K562 (cell line): ENCODE measurements at regions not wholly inside any gene's neighbourhood (a gene's known extent, or its start where the extent isn't known, plus 50 kb on each side); places are given as distances from the start of the nearest gene placed in this dataset.

Experiments
- ATAC-seq: fragments of 200-7000 bp; cut with Tn5 transposase; 3 replicates; pipeline ENCODE4 v1.9.1; 2020; ENCODE audit warnings: moderate library complexity
- BruUV-seq: library from RNA; stranded (reverse); fragments of 400-500 nt; replicated peaks from 2 replicates; lab custom pipeline; 2021; lab: Mats Ljungman, UMichigan
- CTCF ChIA-PET: fragments of 300-600 bp; formaldehyde crosslinking; extraction: SDS; loops from one replicate; lab custom pipeline; 2021; ENCODE audit warnings: low intra/inter-chr PET ratio; lab: Yijun Ruan, JAX
- POLR2A ChIA-PET: fragments of 300-600, 350-650 bp; sonication (Branson Sonifier 250); formaldehyde crosslinking; extraction: SDS; loops from one replicate; lab custom pipeline; 2021; ENCODE audit warnings: antibody characterized with exemption, inconsistent platforms; lab: Yijun Ruan, JAX
- DNase-seq, 4 experiments: peaks; one replicate each; pipeline versions ENCODE4 v3.0.0 to v3.0.0-alpha.2; 2011 to 2018; ENCODE audit warnings: low spot score in 3 of 4, mixed read lengths in 3 of 4; ENCODE audit errors: extremely low read depth in 1 of 4
- FAIRE-seq: peaks from 2 replicates; lab custom pipeline; 2011; peaks lifted over from hg19 to GRCh38; lab: Jason Lieb, UNC
- H2AFZ ChIP-seq: 2 replicates; pipeline ENCODE4 v1.6.0; 2011; ENCODE audit warnings: low read depth, low read length, control low read depth, inconsistent platforms
- H3K27ac ChIP-seq: fragments of 200-600 bp; 3 replicates; pipeline ENCODE4 v1.8.0; 2011; ENCODE audit warnings: low read depth, mild to moderate bottlenecking, control low read depth, inconsistent platforms, low read length, moderate library complexity, mixed read lengths; ENCODE audit errors: extremely low read depth
- H3K27me3 ChIP-seq, 2 experiments: fragments of 300-600 bp in 1 of 2; 2 replicates in 1 of 2; 3 replicates in 1 of 2; pipeline versions ENCODE4 v1.6.0 to v1.8.0; 2011; ENCODE audit warnings: inconsistent platforms in 2 of 2, low read length in 2 of 2, mild to moderate bottlenecking in 1 of 2, mixed read lengths in 1 of 2, moderate library complexity in 1 of 2; ENCODE audit not compliant: control insufficient read depth in 2 of 2, insufficient read depth in 2 of 2
- H3K36me3 ChIP-seq: fragments of 300-600 bp; 3 replicates; pipeline ENCODE4 v1.8.0; 2011; ENCODE audit warnings: mild to moderate bottlenecking, low read length, inconsistent platforms; ENCODE audit not compliant: control insufficient read depth, insufficient read depth
- H3K4me1 ChIP-seq, 2 experiments: fragments of 200-600 bp in 1 of 2; replicated peaks in 1 of 2; 2 replicates in 1 of 2; 3 replicates in 1 of 2; pipeline versions ENCODE4 v1.5.1 to v1.8.0; 2011; ENCODE audit warnings: inconsistent platforms in 2 of 2, low read length in 2 of 2, mild to moderate bottlenecking in 1 of 2, mixed read lengths in 1 of 2, moderate library complexity in 1 of 2; ENCODE audit not compliant: control insufficient read depth in 2 of 2, insufficient read depth in 2 of 2
- H3K4me2 ChIP-seq: 2 replicates; pipeline ENCODE4 v1.6.1; 2011; ENCODE audit warnings: low read length, control low read depth, inconsistent platforms, mixed read lengths; ENCODE audit not compliant: insufficient read depth
- H3K4me3 ChIP-seq: fragments of 200-600 bp; sonication (generic), shearing (Covaris generic); 2 replicates; pipeline ENCODE4 v1.5.1; 2016; ENCODE audit warnings: control low read depth, inconsistent platforms
- H3K79me2 ChIP-seq: fragments of 200-600 bp; 3 replicates; pipeline ENCODE4 v1.8.0; 2011; ENCODE audit warnings: low read length, inconsistent platforms; ENCODE audit not compliant: control insufficient read depth, insufficient read depth
- H3K9ac ChIP-seq, 2 experiments: 2 replicates each; pipeline versions ENCODE4 v1.6.0 to v1.6.1; 2011; ENCODE audit warnings: low read depth in 2 of 2, low read length in 2 of 2, control low read depth in 1 of 2, inconsistent platforms in 1 of 2, mild to moderate bottlenecking in 1 of 2, mixed read lengths in 1 of 2; ENCODE audit not compliant: insufficient read depth in 1 of 2
- H3K9me1 ChIP-seq: one replicate; pipeline ENCODE4 v1.6.0; 2011; ENCODE audit warnings: inconsistent platforms, mild to moderate bottlenecking, low read length, moderate library complexity; ENCODE audit not compliant: control insufficient read depth, insufficient read depth
- H3K9me3 ChIP-seq: replicated peaks from 2 replicates; pipeline ENCODE4 v1.5.1; 2011; ENCODE audit warnings: low read depth, low read length, inconsistent platforms; ENCODE audit not compliant: control insufficient read depth, insufficient read depth
- H4K20me1 ChIP-seq: replicated peaks from 2 replicates; pipeline ENCODE4 v1.6.1; 2011; ENCODE audit warnings: low read length, inconsistent platforms, mixed read lengths; ENCODE audit not compliant: control insufficient read depth, insufficient read depth
- C11orf30 ChIP-seq: fragments of 450-650 bp; IDR thresholded peaks from 2 replicates; pipeline ENCODE4 v1.6.1; 2016; ENCODE audit warnings: low read depth, mild to moderate bottlenecking
- E2F3 ChIP-seq: fragments of 250-450 bp; sonication (Bioruptor Pico); IDR thresholded peaks from 2 replicates; pipeline ENCODE4 v1.4.0; 2020; ENCODE audit warnings: mild to moderate bottlenecking
- NFE2 ChIP-seq: IDR thresholded peaks from 2 replicates; pipeline ENCODE4 v1.6.1; 2014; ENCODE audit warnings: antibody characterized with exemption, low read depth
- NFE2L1 ChIP-seq: fragments of 450-650 bp; IDR thresholded peaks from 2 replicates; pipeline ENCODE4 v1.6.1; 2016; ENCODE audit warnings: missing genetic modification characterization, low read depth, mild to moderate bottlenecking, missing compliant biosample characterization, moderate library complexity, borderline replicate concordance
- POLR3A ChIP-seq: IDR thresholded peaks from 2 replicates; pipeline ENCODE4 v1.6.1; 2011; ENCODE audit warnings: borderline replicate concordance, mild to moderate bottlenecking, moderate library complexity; ENCODE audit not compliant: insufficient read length, insufficient read depth; ENCODE audit errors: extremely low read depth
- RAD21 ChIP-seq, 2 experiments: fragments of 250-450 bp in 1 of 2; fragments of 450-650 bp in 1 of 2; sonication (Bioruptor Pico) in 1 of 2; formaldehyde crosslinking in 1 of 2; IDR thresholded peaks in 1 of 2; conservative IDR thresholded peaks in 1 of 2; 2 replicates each; pipeline versions ENCODE4 v1.4.0 to v1.8.0; 2020 to 2022; ENCODE audit warnings: mild to moderate bottlenecking in 2 of 2, moderate library complexity in 1 of 2
- TARDBP ChIP-seq: fragments of 450-650 bp; IDR thresholded peaks from 2 replicates; pipeline ENCODE4 v1.6.1; 2016
- TCF3 ChIP-seq: sonication (generic); formaldehyde crosslinking; IDR thresholded peaks from 2 replicates; pipeline ENCODE4 v1.4.0; 2020; ENCODE audit warnings: mild to moderate bottlenecking, missing genetic modification reagents
- ZBTB7A ChIP-seq: IDR thresholded peaks from 2 replicates; pipeline ENCODE4 v1.6.1; 2011; ENCODE audit warnings: low read depth, mild to moderate bottlenecking, low read length, moderate library complexity, borderline replicate concordance; ENCODE audit not compliant: control insufficient read depth
- ZNF232 ChIP-seq: sonication (generic); formaldehyde crosslinking; IDR thresholded peaks from 2 replicates; pipeline ENCODE4 v1.8.0; 2022; ENCODE audit warnings: mild to moderate bottlenecking, missing genetic modification reagents
- WGBS: fragments of 100-300 bp; shearing (Covaris generic); methylation state at CpG from one replicate; pipeline ENCODE4 v1.1.6; 2016; ENCODE audit warnings: low coverage, mixed read lengths; ENCODE audit not compliant: insufficient coverage; ENCODE audit errors: missing lambda C conversion rate; 5-methylcytosine and 5-hydroxymethylcytosine counted together
- in situ Hi-C: fragments of 300-500 bp; cut with MboI; formaldehyde crosslinking; loops from 4 replicates; pipeline ENCODE4 v1.15.0; 2018; ENCODE audit warnings: inconsistent platforms, mixed read lengths
- intact Hi-C: fragments of 100-400 bp; cut with micrococcal nuclease; formaldehyde crosslinking; loops from 2 replicates; pipeline ENCODE4 v1.14.2; 2022
- TF ChIP-seq, protein P1 (sequence below): sonication (generic); formaldehyde crosslinking; IDR thresholded peaks from 2 replicates; pipeline ENCODE4 v1.8.0; 2022; ENCODE audit warnings: missing genetic modification reagents, mild to moderate bottlenecking, moderate library complexity, borderline replicate concordance

- Histone ChIP-seq H3K9me3 (no peaks in the 10 kb centered on the region), H3K36me3 (no peaks in the 10 kb centered on the region), H4K20me1 (no peaks in the 10 kb centered on the region), H2AFZ (no peak overlapping the region), H3K9ac (no peak overlapping the region), H3K4me3 (no peak overlapping the region), H3K79me2 (no peaks in the 10 kb centered on the region), H3K4me1 (peaks cover 0 to 3% of the 10 kb centered on the region in 2 experiments; a peak in 1 of 5 replicates), H3K4me2 (no peak overlapping the region), H3K27ac (no peak overlapping the region), H3K27me3 (peaks cover 17 to 27% of the 10 kb centered on the region in 2 experiments), H3K9me1 (no peaks in the 10 kb centered on the region)
- no peak for DNase-seq
- ChIA-PET POLR2A (interaction anchor here (1.1 kb wide), 1 partner anchor 166 kb away, joined by 3 read pairs; no protein-coding TSS in a partner anchor), CTCF (no interaction called here)
- WGBS: 2% methylated on average over 3 of the region's 3 CpGs
- in situ Hi-C loops: no loop called here
- no peak for FAIRE-seq
- ATAC-seq: no peak
- no TSS peak for BruUV-seq
- intact Hi-C loops: no loop called here
- TF ChIP-seq POLR3A (no peak), TARDBP (no peak), NFE2L1 (no peak), ZNF232 (no peak), E2F3 (CRISPR knock-in tag) (no peak), C11orf30 (no peak), NFE2 (no peak), RAD21 (CRISPR knock-in tag; conservative IDR thresholded peaks at IDR 0.05 in 1 of 2, IDR thresholded peaks at IDR 0.05 in 1 of 2) (no peak), TCF3 (CRISPR knock-in tag) (no peak), ZBTB7A (no peak)
- TF ChIP-seq, protein P1, sequence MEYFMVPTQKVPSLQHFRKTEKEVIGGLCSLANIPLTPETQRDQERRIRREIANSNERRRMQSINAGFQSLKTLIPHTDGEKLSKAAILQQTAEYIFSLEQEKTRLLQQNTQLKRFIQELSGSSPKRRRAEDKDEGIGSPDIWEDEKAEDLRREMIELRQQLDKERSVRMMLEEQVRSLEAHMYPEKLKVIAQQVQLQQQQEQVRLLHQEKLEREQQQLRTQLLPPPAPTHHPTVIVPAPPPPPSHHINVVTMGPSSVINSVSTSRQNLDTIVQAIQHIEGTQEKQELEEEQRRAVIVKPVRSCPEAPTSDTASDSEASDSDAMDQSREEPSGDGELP: no peak
Observed at GRCh38 chr6:137698636-137699030, 168.4 kb upstream of the TNFAIP3 start.
